Testis (tissue), 2 donors: ENCODE measurements at regions not wholly inside any gene's neighbourhood (a gene's known extent, or its start where the extent isn't known, plus 50 kb on each side); places are given as distances from the start of the nearest gene placed in this dataset.

Experiments
- DNase-seq: peaks from one replicate; pipeline ENCODE4 v3.0.0-alpha.2; 2019
- H3K27ac ChIP-seq, 2 donors: fragments of 200-600 bp; sonication (generic); one replicate each; pipeline ENCODE4 v1.5.1; 2019
- H3K27me3 ChIP-seq: fragments of 200-600 bp; sonication (generic); one replicate; pipeline ENCODE4 v1.5.1; 2019
- H3K36me3 ChIP-seq: fragments of 200-600 bp; sonication (generic); one replicate; pipeline ENCODE4 v1.5.1; 2017; ENCODE audit warnings: low read depth; ENCODE audit errors: missing control alignments
- H3K4me1 ChIP-seq: fragments of 200-600 bp; sonication (generic); one replicate; pipeline ENCODE4 v1.5.1; 2019
- H3K4me3 ChIP-seq, 2 donors: fragments of 200-600 bp; sonication (generic); one replicate each; pipeline ENCODE4 v1.5.1; 2017 to 2019
- H3K9me3 ChIP-seq: fragments of 200-600 bp; sonication (generic); one replicate; pipeline ENCODE4 v1.5.1; 2017
- POLR2A ChIP-seq: fragments of 450-650 bp; IDR thresholded peaks from one replicate; pipeline ENCODE4 v1.6.1; 2017; ENCODE audit warnings: antibody characterized with exemption, mild to moderate bottlenecking, moderate library complexity
- WGBS, 2 donors: methylation state at CpG; one replicate each; pipeline ENCODE4 v1.1.5; 2018; 5-methylcytosine and 5-hydroxymethylcytosine counted together
- intact Hi-C: fragments of 100-400 bp; cut with DNase I; formaldehyde crosslinking; loops from one replicate; pipeline ENCODE4 v1.15.1; 2023; ENCODE audit warnings: low total_unique reads
- TF ChIP-seq, protein P1 (sequence below), 3 experiments: fragments of 450-650 bp in 2 of 3; fragments of 200-600 bp in 1 of 3; sonication (generic) in 1 of 3; IDR thresholded peaks; one replicate each; pipeline ENCODE4 v1.5.1; 2016 to 2019; ENCODE audit warnings: antibody characterized with exemption in 3 of 3, mild to moderate bottlenecking in 2 of 3, moderate library complexity in 1 of 3

DNA sequence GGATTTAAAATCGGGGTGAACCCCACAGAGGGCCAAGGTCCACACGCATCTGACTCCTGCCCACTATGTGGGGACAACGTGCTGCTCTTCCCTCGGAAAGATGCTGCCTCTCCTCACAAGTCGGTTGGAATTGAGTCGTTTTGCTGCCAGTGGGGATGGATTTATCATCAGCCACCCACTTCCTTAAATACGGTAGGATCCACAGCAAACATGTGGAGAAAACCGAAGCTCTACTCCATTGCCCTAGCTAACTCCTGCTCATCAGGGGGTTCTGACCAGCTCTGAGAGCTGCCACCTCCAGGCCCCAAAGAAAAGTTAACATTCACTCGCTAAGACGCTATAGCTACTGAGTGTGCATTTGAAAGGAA, 80.9 kb downstream of the CHRNA1 start:
- peak overlapping the region; percentile 81 to 87 for H3K4me3 ChIP-seq
- no peaks in the 10 kb centered on the region for H3K36me3 ChIP-seq
- H3K9me3 ChIP-seq: no peaks in the 10 kb centered on the region
- intact Hi-C loops: no loop called here
- peak overlapping the region in 1 of 2 donors; percentile 84 for H3K27ac ChIP-seq
- WGBS, 2 donors: 1 to 2% methylated on average over 10 of the region's 10 CpGs
- DNase-seq: no peak
- H3K4me1 ChIP-seq: peaks cover 3% of the 10 kb centered on the region
- H3K27me3 ChIP-seq: no peaks in the 10 kb centered on the region
- no peak for TF ChIP-seq POLR2A
- TF ChIP-seq, protein P1, sequence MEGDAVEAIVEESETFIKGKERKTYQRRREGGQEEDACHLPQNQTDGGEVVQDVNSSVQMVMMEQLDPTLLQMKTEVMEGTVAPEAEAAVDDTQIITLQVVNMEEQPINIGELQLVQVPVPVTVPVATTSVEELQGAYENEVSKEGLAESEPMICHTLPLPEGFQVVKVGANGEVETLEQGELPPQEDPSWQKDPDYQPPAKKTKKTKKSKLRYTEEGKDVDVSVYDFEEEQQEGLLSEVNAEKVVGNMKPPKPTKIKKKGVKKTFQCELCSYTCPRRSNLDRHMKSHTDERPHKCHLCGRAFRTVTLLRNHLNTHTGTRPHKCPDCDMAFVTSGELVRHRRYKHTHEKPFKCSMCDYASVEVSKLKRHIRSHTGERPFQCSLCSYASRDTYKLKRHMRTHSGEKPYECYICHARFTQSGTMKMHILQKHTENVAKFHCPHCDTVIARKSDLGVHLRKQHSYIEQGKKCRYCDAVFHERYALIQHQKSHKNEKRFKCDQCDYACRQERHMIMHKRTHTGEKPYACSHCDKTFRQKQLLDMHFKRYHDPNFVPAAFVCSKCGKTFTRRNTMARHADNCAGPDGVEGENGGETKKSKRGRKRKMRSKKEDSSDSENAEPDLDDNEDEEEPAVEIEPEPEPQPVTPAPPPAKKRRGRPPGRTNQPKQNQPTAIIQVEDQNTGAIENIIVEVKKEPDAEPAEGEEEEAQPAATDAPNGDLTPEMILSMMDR (IDR thresholded peaks at IDR 0.05): no peak

DNA sequence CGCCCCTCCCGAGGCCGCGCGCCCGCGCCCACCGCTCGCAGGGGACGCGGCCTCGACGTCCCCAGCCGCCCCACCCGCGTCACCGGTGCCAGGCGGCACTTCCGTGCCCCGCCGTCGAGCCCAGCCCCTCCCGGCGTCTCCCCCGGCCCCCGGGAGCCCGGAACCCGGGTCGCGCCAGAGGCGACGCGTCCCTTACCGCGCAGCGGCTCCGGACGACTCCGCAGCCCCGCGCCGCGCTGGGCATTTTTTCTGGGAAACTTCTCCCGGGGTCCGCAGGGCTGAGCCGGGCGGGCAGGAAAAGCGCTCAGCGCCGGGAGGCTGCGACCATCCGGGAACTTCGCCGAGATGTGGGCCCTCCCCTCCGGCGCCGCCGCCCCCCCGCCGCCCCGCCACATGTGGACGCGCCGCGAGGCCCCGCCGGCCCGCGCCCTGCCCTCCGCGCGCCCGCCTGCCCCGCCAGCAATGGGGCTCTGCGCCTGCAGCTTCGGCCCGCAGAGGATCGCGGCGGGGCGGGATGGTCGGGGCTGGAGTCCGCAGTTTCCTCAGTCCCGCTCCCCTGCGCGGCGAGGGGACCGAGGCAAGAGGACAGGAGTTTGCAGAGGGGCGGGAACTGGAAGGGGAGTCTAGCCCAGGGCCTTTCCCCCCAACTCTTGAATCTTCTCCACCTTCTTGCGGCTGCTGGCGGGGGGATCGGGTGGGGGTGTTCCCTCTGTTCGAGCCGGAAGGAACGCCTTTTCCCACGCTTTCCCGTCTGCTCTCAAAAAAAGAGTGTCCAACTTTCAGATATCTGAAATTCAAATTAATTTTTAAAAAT, 81.5 kb downstream of the CHRNA1 start:
- intact Hi-C loops: no loop called here
- H3K27ac ChIP-seq: peak overlapping the region; percentile 82 to 84
- 1 to 2% methylated on average over 20 to 56 of the region's 97 CpGs for WGBS, 2 donors
- peaks cover 7% of the 10 kb centered on the region for H3K4me1 ChIP-seq
- peak; percentile 75 for DNase-seq
- no peaks in the 10 kb centered on the region for H3K36me3 ChIP-seq
- no peaks in the 10 kb centered on the region for H3K27me3 ChIP-seq
- peak overlapping the region; percentile 81 to 87 for H3K4me3 ChIP-seq
- H3K9me3 ChIP-seq: no peaks in the 10 kb centered on the region
- TF ChIP-seq, protein P1 (IDR thresholded peaks at IDR 0.05): no peak
- TF ChIP-seq POLR2A: no peak

DNA sequence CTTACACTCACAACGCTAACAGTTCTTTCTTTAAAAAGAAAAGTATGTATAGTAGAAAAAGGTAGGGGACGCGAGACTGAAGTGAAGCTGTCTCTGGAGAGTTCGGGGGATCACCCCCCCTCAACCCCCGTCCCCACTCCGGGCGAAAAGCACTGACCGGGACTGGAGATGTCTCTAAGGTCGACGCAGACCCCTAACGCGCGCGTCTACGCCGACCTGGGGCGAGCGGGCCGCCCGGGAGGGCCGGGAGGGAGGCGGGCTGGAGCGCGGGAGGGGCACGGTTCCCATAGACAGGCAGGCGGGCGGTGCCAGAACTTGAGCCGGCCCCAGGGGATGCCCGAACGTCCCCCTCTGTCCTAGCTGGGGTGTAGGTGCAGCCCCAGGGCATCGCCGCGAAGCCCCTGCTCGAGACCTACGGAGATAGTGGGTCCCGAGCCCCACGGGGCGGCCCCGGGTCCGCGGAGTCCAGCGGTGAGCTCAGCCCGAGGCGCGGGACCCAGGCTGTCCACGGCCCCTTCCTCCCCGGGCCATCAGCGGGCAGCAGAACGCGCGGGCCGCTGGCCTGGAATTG, 82.2 kb downstream of the CHRNA1 start:
- DNase-seq: peak; percentile 39
- Histone ChIP-seq H3K4me3 (peak overlapping the region; percentile 81 to 87), H3K27ac (peak overlapping the region; percentile 82 to 84), H3K36me3 (no peaks in the 10 kb centered on the region), H3K4me1 (peaks cover 11% of the 10 kb centered on the region), H3K9me3 (no peaks in the 10 kb centered on the region), H3K27me3 (no peaks in the 10 kb centered on the region)
- intact Hi-C loops: no loop called here
- TF ChIP-seq, protein P1 (IDR thresholded peaks at IDR 0.05): no peak
- 0% methylated on average over 7 to 37 of the region's 52 CpGs for WGBS, 2 donors

DNA sequence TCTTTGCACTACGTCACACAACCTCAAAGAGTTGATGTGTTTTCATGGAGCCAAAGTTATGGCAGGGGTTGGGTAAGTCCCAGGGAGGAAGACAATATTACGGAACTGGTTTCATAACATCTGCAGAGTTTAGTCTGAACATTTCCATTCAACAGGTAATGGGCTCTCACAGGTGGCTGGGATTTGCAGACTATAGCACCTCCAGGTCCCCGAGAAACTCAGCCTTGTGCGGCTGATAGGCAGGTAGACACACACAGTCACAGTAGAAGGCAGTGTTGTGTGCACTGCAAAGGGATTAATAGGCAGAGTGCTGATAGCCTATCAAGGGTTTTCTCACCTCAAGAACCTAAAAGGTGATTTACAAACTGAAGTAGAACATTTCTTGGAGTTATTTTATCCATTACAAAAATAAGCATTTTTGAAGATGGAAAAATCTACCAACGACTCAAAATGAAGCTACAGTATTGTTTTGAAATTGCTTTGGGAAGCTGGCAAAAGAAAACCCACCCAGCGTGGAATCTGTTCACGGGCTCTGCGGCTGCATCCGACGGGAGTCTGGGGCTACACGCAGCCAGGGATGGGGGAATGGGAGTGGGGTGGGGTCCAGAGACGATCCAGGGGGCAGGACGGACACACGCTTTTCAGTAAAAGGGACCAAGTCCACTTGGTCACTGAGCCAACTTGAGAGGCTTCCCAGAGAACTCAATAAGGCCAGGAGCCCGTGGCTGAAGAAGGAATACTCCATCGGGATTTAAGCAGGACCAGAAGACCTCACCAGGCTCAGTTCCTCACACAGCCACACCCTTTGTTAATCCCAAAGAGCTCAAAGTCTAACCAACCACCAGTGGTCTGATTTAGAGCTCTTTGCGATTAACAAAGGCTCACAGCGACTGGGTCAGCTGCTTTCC, 82.9 kb downstream of the CHRNA1 start:
- intact Hi-C loops: no loop called here
- WGBS, 2 donors: 25 to 35% methylated on average over 18 of the region's 18 CpGs
- DNase-seq: peak; percentile 35
- Histone ChIP-seq H3K9me3 (no peaks in the 10 kb centered on the region), H3K36me3 (no peaks in the 10 kb centered on the region), H3K4me1 (peaks cover 11% of the 10 kb centered on the region), H3K27me3 (no peaks in the 10 kb centered on the region), H3K4me3 (peak overlapping the region; percentile 81 to 87), H3K27ac (peak overlapping the region; percentile 82 to 84)
- TF ChIP-seq, protein P1 (IDR thresholded peaks at IDR 0.05): no peak
- no peak for TF ChIP-seq POLR2A
